H1 (cell line): ENCODE measurements at regions not wholly inside any gene's neighbourhood (a gene's known extent, or its start where the extent isn't known, plus 50 kb on each side); places are given as distances from the start of the nearest gene placed in this dataset.
"Not testable (repeated sequence)": the region's sequence is repeated elsewhere in the genome, so short reads cannot be mapped to it uniquely, and the experiment has no call there.

ENCODE experiments used
- CTCF ChIA-PET: fragments of 300-600 bp; sonication (Branson Sonifier 250); formaldehyde crosslinking; loops from one replicate; lab custom pipeline; 2021; ENCODE audit not compliant: partially characterized antibody; lab: Charles Lee
- POLR2A ChIA-PET: fragments of 300-600 bp; sonication (Branson Sonifier 250); formaldehyde crosslinking; loops from one replicate; lab custom pipeline; 2021; ENCODE audit warnings: inconsistent platforms; ENCODE audit not compliant: partially characterized antibody; lab: Charles Lee
- DNase-seq, 2 experiments: peaks; one replicate each; pipeline versions ENCODE4 v3.0.0 to v3.0.0-alpha.2; 2010 to 2022; ENCODE audit warnings: low spot score in 2 of 2, low read depth in 1 of 2, mixed read lengths in 1 of 2
- FAIRE-seq: peaks from 2 replicates; lab custom pipeline; 2011; peaks lifted over from hg19 to GRCh38; lab: Jason Lieb, UNC
- H2AFZ ChIP-seq: 2 replicates; pipeline ENCODE4 v1.8.1; 2012; ENCODE audit warnings: low read length, inconsistent platforms
- H2AK5ac ChIP-seq: 2 replicates; pipeline ENCODE4 v1.6.1; 2013; ENCODE audit warnings: low read depth, low read length
- H2BK120ac ChIP-seq: replicated peaks from 2 replicates; pipeline ENCODE3; 2013; ENCODE audit warnings: low read depth, low read length, inconsistent platforms
- H2BK12ac ChIP-seq: 2 replicates; pipeline ENCODE4 v1.6.1; 2013; ENCODE audit warnings: low read depth, low read length
- H2BK15ac ChIP-seq: 2 replicates; pipeline ENCODE4 v1.6.1; 2013; ENCODE audit warnings: low read length
- H2BK20ac ChIP-seq: 2 replicates; pipeline ENCODE4 v1.6.1; 2013; ENCODE audit warnings: low read length
- H2BK5ac ChIP-seq: 2 replicates; pipeline ENCODE4 v1.6.1; 2013; ENCODE audit warnings: low read depth, low read length
- H3K14ac ChIP-seq: 2 replicates; pipeline ENCODE4 v1.6.1; 2013; ENCODE audit warnings: inconsistent platforms; ENCODE audit not compliant: insufficient read length
- H3K18ac ChIP-seq: 2 replicates; pipeline ENCODE4 v1.6.1; 2013; ENCODE audit warnings: low read length; ENCODE audit errors: extremely low read depth
- H3K23ac ChIP-seq: 2 replicates; pipeline ENCODE4 v1.6.1; 2013; ENCODE audit warnings: inconsistent platforms; ENCODE audit not compliant: insufficient read length
- H3K23me2 ChIP-seq: 2 replicates; pipeline ENCODE4 v1.6.1; 2013; ENCODE audit warnings: low read depth, low read length
- H3K27ac ChIP-seq: 2 replicates; pipeline ENCODE4 v1.6.1; 2011; ENCODE audit warnings: low read depth, low read length, inconsistent platforms
- H3K27me3 ChIP-seq, 4 experiments: replicated peaks in 1 of 4; 1 replicate in 1 of 4; 2 replicates in 3 of 4; pipeline versions ENCODE4 v1.6.1 to v1.8.1; 2011 to 2013; ENCODE audit warnings: low read length in 3 of 4, mild to moderate bottlenecking in 3 of 4, inconsistent platforms in 2 of 4, mixed read lengths in 2 of 4, moderate library complexity in 1 of 4; ENCODE audit not compliant: control insufficient read depth in 3 of 4, insufficient read depth in 3 of 4; ENCODE audit errors: extremely low read depth in 1 of 4
- H3K36me3 ChIP-seq, 4 experiments: 2 replicates each; pipeline versions ENCODE4 v1.6.1 to v1.8.1; 2011 to 2013; ENCODE audit warnings: mild to moderate bottlenecking in 4 of 4, low read length in 3 of 4, moderate library complexity in 2 of 4, control low read depth in 1 of 4, inconsistent platforms in 1 of 4; ENCODE audit not compliant: insufficient read depth in 4 of 4, control insufficient read depth in 2 of 4
- H3K4ac ChIP-seq: replicated peaks from 2 replicates; pipeline ENCODE3; 2013; ENCODE audit warnings: low read length, low read depth, mixed read lengths, inconsistent platforms; ENCODE audit not compliant: insufficient read length
- H3K4me1 ChIP-seq, 4 experiments: replicated peaks in 1 of 4; 1 replicate in 1 of 4; 2 replicates in 3 of 4; pipeline versions ENCODE4 v1.6.1 to v1.8.1; 2011 to 2013; ENCODE audit warnings: low read length in 3 of 4, inconsistent platforms in 2 of 4, mixed read lengths in 1 of 4; ENCODE audit not compliant: insufficient read depth in 4 of 4, control insufficient read depth in 3 of 4
- H3K4me2 ChIP-seq, 2 experiments: 2 replicates each; pipeline versions ENCODE4 v1.6.1 to v1.8.1; 2011 to 2013; ENCODE audit warnings: low read depth in 2 of 2, low read length in 2 of 2, control low read depth in 1 of 2, inconsistent platforms in 1 of 2, mild to moderate bottlenecking in 1 of 2; ENCODE audit not compliant: insufficient read depth in 1 of 2
- H3K4me3 ChIP-seq, 4 experiments: fragments of 200-600, 300-600 bp in 1 of 4; sonication (generic), shearing (Covaris generic), sonication (Bioruptor Twin) in 1 of 4; 2 replicates each; pipeline versions ENCODE4 v1.5.1 to v1.8.1; 2011 to 2016; ENCODE audit warnings: low read length in 4 of 4, low read depth in 3 of 4, control low read depth in 2 of 4, inconsistent platforms in 2 of 4, mild to moderate bottlenecking in 2 of 4, mixed read lengths in 1 of 4, moderate library complexity in 1 of 4; ENCODE audit not compliant: insufficient read depth in 2 of 4; ENCODE audit errors: extremely low read depth in 1 of 4
- H3K56ac ChIP-seq: replicated peaks from 2 replicates; pipeline ENCODE3; 2013; ENCODE audit warnings: low read depth, mild to moderate bottlenecking, mixed read lengths, low read length, inconsistent platforms; ENCODE audit not compliant: insufficient read length
- H3K79me1 ChIP-seq: 2 replicates; pipeline ENCODE4 v1.6.1; 2013; ENCODE audit warnings: low read depth, low read length, control low read depth
- H3K79me2 ChIP-seq, 2 experiments: 2 replicates each; pipeline versions ENCODE4 v1.6.1 to v1.8.1; 2012 to 2013; ENCODE audit warnings: low read length in 2 of 2, mild to moderate bottlenecking in 2 of 2, inconsistent platforms in 1 of 2; ENCODE audit not compliant: insufficient read depth in 2 of 2, control insufficient read depth in 1 of 2
- H3K9ac ChIP-seq, 4 experiments: replicated peaks in 1 of 4; 1 replicate in 1 of 4; 2 replicates in 3 of 4; pipeline versions ENCODE4 v1.6.1 to v1.8.1; 2011 to 2013; ENCODE audit warnings: low read depth in 3 of 4, low read length in 3 of 4, control low read depth in 2 of 4, mild to moderate bottlenecking in 2 of 4, moderate library complexity in 2 of 4, inconsistent platforms in 1 of 4; ENCODE audit errors: extremely low read depth in 1 of 4
- H3K9me3 ChIP-seq, 2 experiments: 2 replicates each; pipeline versions ENCODE4 v1.6.1 to v1.8.1; 2012 to 2013; ENCODE audit warnings: mild to moderate bottlenecking in 2 of 2, moderate library complexity in 2 of 2, control low read depth in 1 of 2, inconsistent platforms in 1 of 2, low read depth in 1 of 2, low read length in 1 of 2, mixed read lengths in 1 of 2; ENCODE audit not compliant: insufficient read depth in 2 of 2
- H4K20me1 ChIP-seq, 2 experiments: replicated peaks in 1 of 2; 2 replicates each; pipeline versions ENCODE3 to v1.8.1; 2011 to 2013; ENCODE audit warnings: inconsistent platforms in 2 of 2, low read length in 2 of 2, mild to moderate bottlenecking in 1 of 2; ENCODE audit not compliant: insufficient read depth in 2 of 2, control insufficient read depth in 1 of 2
- H4K5ac ChIP-seq: 2 replicates; pipeline ENCODE4 v1.6.1; 2013; ENCODE audit warnings: low read length, low read depth, mixed read lengths, inconsistent platforms; ENCODE audit not compliant: insufficient read length
- H4K8ac ChIP-seq: 2 replicates; pipeline ENCODE4 v1.8.0; 2013; ENCODE audit warnings: mild to moderate bottlenecking, moderate library complexity, low read length, inconsistent platforms; ENCODE audit not compliant: insufficient read depth; ENCODE audit errors: extremely low read depth
- H4K91ac ChIP-seq: replicated peaks from 2 replicates; pipeline ENCODE3; 2013; ENCODE audit warnings: low read length, mixed read lengths, inconsistent platforms; ENCODE audit not compliant: insufficient read length
- CTCF ChIP-seq, 3 experiments: IDR thresholded peaks; 1 replicate in 2 of 3; 2 replicates in 1 of 3; pipeline versions ENCODE4 v1.5.1 to v1.6.1; 2011; ENCODE audit warnings: low read length in 3 of 3, mild to moderate bottlenecking in 3 of 3, inconsistent platforms in 2 of 3, low read depth in 1 of 3, moderate library complexity in 1 of 3; ENCODE audit not compliant: insufficient read depth in 1 of 3; ENCODE audit errors: control extremely low read depth in 1 of 3
- FOSL1 ChIP-seq: IDR thresholded peaks from 2 replicates; pipeline ENCODE4 v1.6.1; 2011; ENCODE audit warnings: mild to moderate bottlenecking, low read depth, low read length, moderate library complexity; ENCODE audit not compliant: insufficient read depth
- KDM5A ChIP-seq: fragments of 200-600 bp; IDR thresholded peaks from 2 replicates; pipeline ENCODE4 v1.7.1; 2012; ENCODE audit warnings: mild to moderate bottlenecking, low read length, inconsistent platforms, mixed read lengths
- RFX5 ChIP-seq: IDR thresholded peaks from 2 replicates; pipeline ENCODE4 v1.6.1; 2011; ENCODE audit warnings: low read depth, low read length, improper control_type of control experiment, borderline replicate concordance
- TBP ChIP-seq: IDR thresholded peaks from 2 replicates; pipeline ENCODE4 v1.6.1; 2011; ENCODE audit warnings: low read depth, low read length, improper control_type of control experiment
- WGBS, 2 experiments: shearing (Covaris generic) in 1 of 2; methylation state at CpG; one replicate each; pipeline versions ENCODE4 v1.1.6 to v1.1.7; 2013 to 2015; ENCODE audit warnings: low lambda C conversion rate in 2 of 2, mixed read lengths in 2 of 2, inconsistent platforms in 1 of 2, low coverage in 1 of 2, missing lambda C conversion rate in 1 of 2; ENCODE audit not compliant: insufficient replicate concordance in 2 of 2, insufficient coverage in 1 of 2, insufficient read length in 1 of 2; ENCODE audit errors: extremely low coverage in 1 of 2, missing lambda C conversion rate in 1 of 2; 5-methylcytosine and 5-hydroxymethylcytosine counted together

GRCh38 chr3:75380276-75380771, 283.8 kb upstream of the FRG2C start (continued):
- TF ChIP-seq RFX5: no peak
- no peak for TF ChIP-seq CTCF (IDR thresholded peaks at IDR 0.05; ENCODE audit: control extremely low read depth in 1 of 3, insufficient read depth in 1 of 3, low read depth in 1 of 3, low read length in 3 of 3)
- TF ChIP-seq KDM5A: no peak
- no peak for TF ChIP-seq TBP
- TF ChIP-seq FOSL1: no peak

GRCh38 chr3:75384016-75384415, 280.1 kb upstream of the FRG2C start:
- WGBS, 2 experiments: 93% methylated on average over 4 of the region's 4 CpGs; no CpG with 5 or more reads in 1 of the 2 experiments

More at GRCh38 chr3:75384016-75384415, 280.1 kb upstream of the FRG2C start:
- H2BK12ac ChIP-seq, H4K8ac ChIP-seq, H4K20me1 ChIP-seq, CTCF ChIA-PET, H2BK15ac ChIP-seq, H3K27ac ChIP-seq, H3K4me3 ChIP-seq, H3K14ac ChIP-seq, H2BK120ac ChIP-seq, H2AK5ac ChIP-seq, H3K4ac ChIP-seq, H3K23ac ChIP-seq, H3K23me2 ChIP-seq, H2BK20ac ChIP-seq, H3K36me3 ChIP-seq, H3K9ac ChIP-seq, H2AFZ ChIP-seq, H3K56ac ChIP-seq, H2BK5ac ChIP-seq, H3K27me3 ChIP-seq, H4K5ac ChIP-seq, FAIRE-seq, DNase-seq, H4K91ac ChIP-seq, H3K9me3 ChIP-seq, H3K79me1 ChIP-seq, H3K79me2 ChIP-seq, H3K4me2 ChIP-seq, H3K18ac ChIP-seq, POLR2A ChIA-PET, H3K4me1 ChIP-seq: not testable (repeated sequence)
